Uterus (tissue), 3 donors: ENCODE measurements at regions not wholly inside any gene's neighbourhood (a gene's known extent, or its start where the extent isn't known, plus 50 kb on each side); places are given as distances from the start of the nearest gene placed in this dataset.

Source experiments
- DNase-seq, 2 donors: peaks; one replicate each; pipeline ENCODE4 v3.0.0-alpha.2; 2019 to 2020
- H3K27ac ChIP-seq, 2 donors: fragments of 200-600 bp; sonication (generic); 1 replicate in 1 of 2; 2 replicates in 1 of 2; pipeline ENCODE4 v1.5.1; 2016 to 2018
- H3K27me3 ChIP-seq, 2 donors: fragments of 200-600 bp; sonication (generic); one replicate each; pipeline ENCODE4 v1.5.1; 2018 to 2019; ENCODE audit warnings: control low read depth in 1 of 2
- H3K36me3 ChIP-seq, 2 donors: fragments of 200-600 bp; sonication (generic); one replicate each; pipeline ENCODE4 v1.5.1; 2019; ENCODE audit warnings: control low read depth in 1 of 2
- H3K4me1 ChIP-seq, 2 donors: fragments of 200-600 bp; sonication (generic); one replicate each; pipeline ENCODE4 v1.5.1; 2018 to 2019; ENCODE audit warnings: control low read depth in 1 of 2
- H3K4me3 ChIP-seq, 2 donors: fragments of 200-600 bp; sonication (generic); 1 replicate in 1 of 2; 2 replicates in 1 of 2; pipeline ENCODE4 v1.5.1; 2018 to 2019; ENCODE audit warnings: mild to moderate bottlenecking in 1 of 2
- H3K9me3 ChIP-seq, 2 donors: fragments of 200-600 bp; sonication (generic); one replicate each; pipeline ENCODE4 v1.5.1; 2019; ENCODE audit warnings: control low read depth in 1 of 2
- POLR2A ChIP-seq, 2 donors: fragments of 450-650 bp; IDR thresholded peaks; one replicate each; pipeline ENCODE4 v1.6.1; 2016; ENCODE audit warnings: antibody characterized with exemption in 2 of 2, mild to moderate bottlenecking in 1 of 2, moderate library complexity in 1 of 2
- intact Hi-C: fragments of 100-400 bp; cut with DNase I; formaldehyde crosslinking; loops from one replicate; pipeline ENCODE4 v1.15.1; 2023; ENCODE audit warnings: low total_unique reads
- TF ChIP-seq, protein P1 (sequence below), 4 experiments: fragments of 200-600 bp in 2 of 4; fragments of 450-650 bp in 2 of 4; sonication (generic) in 2 of 4; IDR thresholded peaks; one replicate each; pipeline ENCODE4 v1.5.1; 2016 to 2019; ENCODE audit warnings: antibody characterized with exemption in 4 of 4, mild to moderate bottlenecking in 2 of 4, moderate library complexity in 1 of 4
- donor health status: DM: yes; HTN: yes; CAD: no.

- H3K27me3 ChIP-seq = no peaks in the 10 kb centered on the region
- no peaks in the 10 kb centered on the region for H3K4me1 ChIP-seq
- no peaks in the 10 kb centered on the region for H3K9me3 ChIP-seq
- no peak overlapping the region for H3K4me3 ChIP-seq
- TF ChIP-seq POLR2A (IDR thresholded peaks at IDR 0.05) = no peak
- TF ChIP-seq, protein P1, sequence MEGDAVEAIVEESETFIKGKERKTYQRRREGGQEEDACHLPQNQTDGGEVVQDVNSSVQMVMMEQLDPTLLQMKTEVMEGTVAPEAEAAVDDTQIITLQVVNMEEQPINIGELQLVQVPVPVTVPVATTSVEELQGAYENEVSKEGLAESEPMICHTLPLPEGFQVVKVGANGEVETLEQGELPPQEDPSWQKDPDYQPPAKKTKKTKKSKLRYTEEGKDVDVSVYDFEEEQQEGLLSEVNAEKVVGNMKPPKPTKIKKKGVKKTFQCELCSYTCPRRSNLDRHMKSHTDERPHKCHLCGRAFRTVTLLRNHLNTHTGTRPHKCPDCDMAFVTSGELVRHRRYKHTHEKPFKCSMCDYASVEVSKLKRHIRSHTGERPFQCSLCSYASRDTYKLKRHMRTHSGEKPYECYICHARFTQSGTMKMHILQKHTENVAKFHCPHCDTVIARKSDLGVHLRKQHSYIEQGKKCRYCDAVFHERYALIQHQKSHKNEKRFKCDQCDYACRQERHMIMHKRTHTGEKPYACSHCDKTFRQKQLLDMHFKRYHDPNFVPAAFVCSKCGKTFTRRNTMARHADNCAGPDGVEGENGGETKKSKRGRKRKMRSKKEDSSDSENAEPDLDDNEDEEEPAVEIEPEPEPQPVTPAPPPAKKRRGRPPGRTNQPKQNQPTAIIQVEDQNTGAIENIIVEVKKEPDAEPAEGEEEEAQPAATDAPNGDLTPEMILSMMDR (IDR thresholded peaks at IDR 0.05) = no peak
- H3K27ac ChIP-seq = no peak overlapping the region
- intact Hi-C loops = no loop called here
- no peak for DNase-seq
- no peaks in the 10 kb centered on the region for H3K36me3 ChIP-seq
These were observed 238.9 kb downstream of the MAFB start for GRCh38 chr20:40449974-40450616.

DNA sequence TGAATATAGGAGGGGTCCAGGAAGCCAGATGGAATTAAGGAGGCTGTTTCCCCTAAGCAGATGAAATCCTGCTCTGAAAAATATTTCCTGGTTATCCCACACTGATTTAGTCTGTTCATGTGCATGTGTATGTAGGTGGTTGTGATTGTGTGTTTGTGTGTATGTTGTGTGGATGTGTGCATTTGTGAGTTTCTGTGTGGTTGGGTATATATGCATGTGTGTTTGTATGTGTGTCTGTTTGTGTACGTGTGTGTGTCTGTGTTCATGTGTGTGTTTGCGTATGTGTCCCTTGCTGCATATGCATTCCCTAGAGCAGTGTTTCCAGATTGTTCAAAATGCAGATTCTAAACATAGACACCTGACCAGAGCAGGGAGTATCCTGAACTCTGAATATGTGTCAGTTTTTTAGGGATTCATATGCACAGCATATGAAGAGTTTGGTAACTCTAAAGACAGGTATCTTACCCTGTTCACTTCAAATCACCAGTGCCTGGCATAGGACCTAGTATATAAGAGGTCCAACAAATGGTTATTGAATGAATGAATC, 239.8 kb downstream of the MAFB start:
- Histone ChIP-seq H3K4me3 (no peak overlapping the region), H3K9me3 (no peaks in the 10 kb centered on the region)
- no peak for DNase-seq

DNA sequence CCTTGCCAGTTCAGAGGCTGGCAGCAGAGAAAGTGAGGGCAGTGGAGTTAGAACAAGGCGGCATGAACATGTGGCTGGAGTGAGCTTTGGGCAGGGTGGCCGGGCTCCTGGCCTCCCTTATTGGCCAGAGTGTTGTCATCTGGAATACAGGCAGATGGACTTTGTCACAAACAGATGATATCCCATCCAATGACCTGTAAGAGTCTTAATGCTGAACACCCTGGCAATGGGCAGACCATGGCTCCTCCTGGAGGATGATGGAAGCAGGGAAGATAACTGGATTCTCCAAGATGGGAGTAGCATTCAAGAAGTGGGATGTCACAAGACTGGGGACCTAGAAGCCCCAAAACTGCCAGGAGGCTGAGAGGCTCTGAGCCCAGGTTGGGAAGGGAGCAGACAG, 242.1 kb downstream of the MAFB start:
- no peak for DNase-seq
- Histone ChIP-seq H3K27ac (no peak overlapping the region), H3K4me3 (no peak overlapping the region), H3K9me3 (no peaks in the 10 kb centered on the region), H3K36me3 (no peaks in the 10 kb centered on the region), H3K4me1 (no peaks in the 10 kb centered on the region), H3K27me3 (no peaks in the 10 kb centered on the region)
- intact Hi-C loops = no loop called here
- TF ChIP-seq, protein P1 (IDR thresholded peaks at IDR 0.05) = no peak
- TF ChIP-seq POLR2A (IDR thresholded peaks at IDR 0.05) = no peak

More for the DNA sequence above, 239.8 kb downstream of the MAFB start:
- H3K4me1 ChIP-seq = no peaks in the 10 kb centered on the region
- H3K27ac ChIP-seq = no peak overlapping the region
- TF ChIP-seq, protein P1 (IDR thresholded peaks at IDR 0.05) = no peak
- TF ChIP-seq POLR2A (IDR thresholded peaks at IDR 0.05) = no peak
- H3K36me3 ChIP-seq = no peaks in the 10 kb centered on the region
- intact Hi-C loops = no loop called here
- H3K27me3 ChIP-seq = no peaks in the 10 kb centered on the region

DNA sequence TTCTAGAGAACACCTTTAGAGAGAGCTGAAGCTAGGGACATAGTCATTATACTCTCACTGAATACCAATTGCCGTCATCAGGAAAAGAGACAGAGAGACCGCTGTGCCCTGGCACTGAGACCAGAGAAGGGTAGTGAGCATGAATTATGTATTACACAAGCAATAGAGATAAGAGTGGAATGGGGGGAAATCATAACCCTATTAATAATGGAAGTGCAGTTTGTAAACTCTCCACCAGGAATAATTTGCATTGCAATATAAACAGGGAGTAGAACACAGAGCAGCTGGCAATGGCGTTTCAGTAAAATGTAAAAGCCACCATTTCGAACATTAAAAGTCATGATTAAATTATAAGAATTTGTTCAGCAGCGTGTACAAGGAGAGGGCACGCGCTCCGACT, 244.5 kb downstream of the MAFB start:
- H3K9me3 ChIP-seq = no peaks in the 10 kb centered on the region
- H3K4me1 ChIP-seq = no peaks in the 10 kb centered on the region
- H3K36me3 ChIP-seq = no peaks in the 10 kb centered on the region
- H3K27me3 ChIP-seq = no peaks in the 10 kb centered on the region
- intact Hi-C loops = no loop called here
- no peak overlapping the region for H3K27ac ChIP-seq
- no peak for DNase-seq
- H3K4me3 ChIP-seq = no peak overlapping the region
- TF ChIP-seq POLR2A (IDR thresholded peaks at IDR 0.05) = no peak
- TF ChIP-seq, protein P1 (IDR thresholded peaks at IDR 0.05) = no peak

DNA sequence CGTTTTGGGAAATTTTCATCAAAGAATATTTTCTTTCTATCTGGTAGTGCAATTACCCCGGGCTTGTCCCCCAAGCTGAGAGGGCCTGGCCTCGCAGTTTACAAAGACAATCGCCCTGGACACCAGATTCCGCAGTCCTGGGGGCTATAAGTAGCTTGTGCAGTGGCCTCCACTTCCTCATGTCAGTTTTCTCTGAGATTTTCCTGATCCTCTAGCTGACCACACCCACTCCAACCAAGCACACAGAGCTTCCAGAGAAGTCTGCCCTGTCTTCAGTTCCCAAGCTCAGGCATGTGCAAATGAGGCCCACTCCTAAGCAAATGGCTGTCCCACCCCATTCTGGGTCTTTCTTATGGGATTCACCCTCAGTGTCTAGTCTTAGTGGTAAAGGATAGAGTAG, 245.3 kb downstream of the MAFB start:
- no peaks in the 10 kb centered on the region for H3K27me3 ChIP-seq
- DNase-seq = no peak
- H3K4me1 ChIP-seq = no peaks in the 10 kb centered on the region
- intact Hi-C loops = no loop called here
- no peak overlapping the region for H3K27ac ChIP-seq
- H3K36me3 ChIP-seq = no peaks in the 10 kb centered on the region
- no peak overlapping the region for H3K4me3 ChIP-seq
- no peak for TF ChIP-seq POLR2A (IDR thresholded peaks at IDR 0.05)
- TF ChIP-seq, protein P1 (IDR thresholded peaks at IDR 0.05) = no peak
- H3K9me3 ChIP-seq = no peaks in the 10 kb centered on the region
